Fibroblast of pulmonary artery (primary cell): ENCODE measurements at regions not wholly inside any gene's neighbourhood (a gene's known extent, or its start where the extent isn't known, plus 50 kb on each side); places are given as distances from the start of the nearest gene placed in this dataset.

ENCODE experiments used
- DNase-seq: peaks from one replicate; pipeline ENCODE4 v3.0.0-alpha.2; 2010; ENCODE audit warnings: low read depth
- H3K4me3 ChIP-seq: replicated peaks from 2 replicates; pipeline ENCODE4 v1.5.1; 2011; ENCODE audit warnings: low read depth, mild to moderate bottlenecking, control low read depth, low read length, moderate library complexity
- CTCF ChIP-seq: IDR thresholded peaks from 2 replicates; pipeline ENCODE4 v1.5.1; 2011; ENCODE audit warnings: mild to moderate bottlenecking, control low read depth, low read length, inconsistent platforms; ENCODE audit errors: missing control alignments

GRCh38 chr12:86349196-86349595, 93.0 kb upstream of the MGAT4C start:
- no peak for TF ChIP-seq CTCF

GRCh38 chr12:86333955-86334522, 77.8 kb upstream of the MGAT4C start:
- no peak for DNase-seq

More at GRCh38 chr12:86349196-86349595, 93.0 kb upstream of the MGAT4C start:
- H3K4me3 ChIP-seq = no peak overlapping the region
- no peak for DNase-seq

GRCh38 chr12:86331457-86331856, 75.3 kb upstream of the MGAT4C start:
- H3K4me3 ChIP-seq = no peak overlapping the region
- DNase-seq = no peak
- TF ChIP-seq CTCF = no peak

More at GRCh38 chr12:86333955-86334522, 77.8 kb upstream of the MGAT4C start:
- TF ChIP-seq CTCF = no peak
- H3K4me3 ChIP-seq = no peak overlapping the region

GRCh38 chr12:86331012-86331411, 74.8 kb upstream of the MGAT4C start:
- DNase-seq = no peak
- H3K4me3 ChIP-seq = no peak overlapping the region
- TF ChIP-seq CTCF = no peak

GRCh38 chr12:86312232-86312631, 56.0 kb upstream of the MGAT4C start:
- DNase-seq = no peak
- no peak for TF ChIP-seq CTCF
- no peak overlapping the region for H3K4me3 ChIP-seq
